IPS-NIHi7 (cell line): ENCODE measurements at regions not wholly inside any gene's neighbourhood (a gene's known extent, or its start where the extent isn't known, plus 50 kb on each side); places are given as distances from the start of the nearest gene placed in this dataset.
"Not testable (repeated sequence)": the region's sequence is repeated elsewhere in the genome, so short reads cannot be mapped to it uniquely, and the experiment has no call there.

Experiments
- DNase-seq: peaks from one replicate; pipeline ENCODE4 v3.0.0; 2012; ENCODE audit warnings: mixed read lengths; ENCODE audit errors: extremely low spot score

GRCh38 chr1:204780630-204781029 lies 90.0 kb upstream of the NFASC start:
- no peak for DNase-seq

DNA sequence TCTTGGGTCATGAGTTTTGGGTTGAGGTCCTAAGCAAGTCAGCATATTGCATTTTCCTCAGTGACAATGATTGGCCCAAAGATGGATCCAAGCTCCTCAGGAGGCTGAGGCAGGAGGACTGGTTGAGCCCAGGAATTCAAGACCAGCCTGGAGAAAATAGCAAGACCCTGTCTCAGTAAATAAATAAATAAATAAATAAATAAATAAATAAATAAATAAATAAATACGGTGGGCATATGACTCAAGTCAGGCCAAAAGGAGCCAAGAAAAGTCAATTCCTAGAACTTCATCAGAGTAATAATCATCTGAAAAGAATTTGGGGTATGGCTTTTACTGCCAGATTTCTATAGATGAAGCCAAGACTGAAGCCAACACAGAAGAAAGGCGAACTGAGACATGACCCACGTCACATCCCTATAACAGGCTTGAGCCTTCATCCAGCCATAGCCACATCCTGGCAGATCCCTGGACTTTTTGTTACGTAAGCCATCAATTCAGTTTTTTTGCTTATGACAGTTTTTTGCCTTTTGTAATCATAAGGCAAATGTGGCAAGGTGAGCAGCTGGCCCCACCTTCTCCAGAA lies 88.5 kb upstream of the NFASC start:
- no peak for DNase-seq

DNA sequence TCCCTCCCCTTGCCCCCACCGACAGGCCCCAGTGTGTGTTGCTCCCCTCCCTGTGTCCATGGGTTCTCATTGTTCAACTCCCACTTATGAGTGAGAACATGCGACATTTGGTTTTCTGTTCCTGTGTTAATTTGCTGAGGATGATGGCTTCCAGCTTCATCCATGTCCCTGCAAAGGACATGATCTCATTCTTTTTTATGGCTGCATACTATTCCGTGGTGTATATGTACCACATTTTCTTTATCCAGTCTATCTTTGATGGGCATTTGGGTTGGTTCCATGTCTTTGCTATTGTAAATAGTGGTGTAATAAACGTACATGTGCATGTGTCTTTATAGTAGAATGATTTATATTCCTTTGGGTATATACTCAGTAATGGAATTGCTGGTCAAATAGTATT lies 85.6 kb upstream of the NFASC start:
- DNase-seq, result not testable (repeated sequence)

DNA sequence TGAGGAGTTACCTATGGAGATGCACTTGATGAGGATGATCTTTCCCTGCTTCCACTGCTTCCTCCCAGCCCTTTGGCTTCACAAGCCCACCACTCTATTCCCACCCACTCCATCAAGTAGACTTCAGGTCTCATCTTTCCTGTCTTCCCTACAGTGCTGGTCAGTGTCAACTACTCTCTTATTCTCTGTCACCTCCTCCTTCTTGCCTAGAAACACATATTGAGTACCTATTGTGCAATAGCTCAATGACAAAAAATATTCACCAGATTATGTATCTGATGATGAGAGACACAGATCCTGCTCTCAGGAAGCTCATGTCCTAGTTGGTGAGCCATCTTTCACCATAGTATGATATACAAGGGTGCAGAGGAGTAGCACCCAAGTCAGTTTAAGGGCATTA lies 82.2 kb upstream of the NFASC start:
- DNase-seq, result no peak

GRCh38 chr1:204791453-204792353 lies 79.0 kb upstream of the NFASC start:
- DNase-seq, result peak; percentile 95

GRCh38 chr1:204792354-204792692 lies 78.3 kb upstream of the NFASC start:
- DNase-seq, result no peak

GRCh38 chr1:204793259-204793914 lies 77.3 kb upstream of the NFASC start:
- no peak for DNase-seq

DNA sequence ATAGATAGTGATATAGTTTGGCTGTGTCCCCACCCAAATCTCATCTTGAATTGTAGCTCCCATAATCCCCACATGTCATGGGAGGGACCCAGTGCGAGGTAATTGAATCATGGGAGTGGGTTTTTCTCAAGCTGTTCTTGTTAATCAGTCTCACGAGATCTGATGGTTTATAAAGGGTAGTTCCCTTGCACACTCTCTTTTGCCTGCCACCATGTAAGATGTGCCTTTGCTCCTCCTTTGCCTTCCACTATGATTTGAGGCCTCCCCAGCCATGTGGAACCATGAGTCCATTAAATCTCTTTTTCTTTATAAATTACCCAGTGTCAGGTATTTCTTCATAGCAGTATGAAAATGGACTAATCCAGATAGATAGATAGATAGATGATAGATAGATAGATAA lies 73.8 kb upstream of the NFASC start:
- DNase-seq, result not testable (repeated sequence)

GRCh38 chr1:204797401-204797800 lies 73.3 kb upstream of the NFASC start:
- no peak for DNase-seq

DNA sequence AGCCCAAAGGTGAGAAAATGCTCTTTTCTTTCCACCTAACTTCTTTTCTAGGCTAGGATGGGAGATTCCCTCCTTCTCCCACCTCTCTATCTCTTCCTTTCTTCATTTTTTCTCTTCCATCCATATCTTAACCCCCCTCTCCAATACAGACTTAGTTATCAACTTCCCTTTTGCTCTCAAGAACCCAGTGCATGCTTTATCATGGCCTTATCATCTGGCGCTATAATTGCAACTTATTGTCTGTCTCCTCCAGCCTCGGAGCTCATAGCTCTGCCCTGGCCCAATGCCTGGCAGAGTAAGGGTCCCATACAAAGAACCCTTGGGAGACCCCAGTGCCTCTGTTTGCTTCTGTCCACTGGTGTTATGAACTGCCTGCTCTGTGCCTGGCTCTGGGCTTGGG lies 71.0 kb upstream of the NFASC start:
- no peak for DNase-seq

- no peak for DNase-seq
Measured at GRCh38 chr1:204801211-204801610, 69.5 kb upstream of the NFASC start.

- no peak for DNase-seq
Measured at GRCh38 chr1:204802401-204803175, 68.1 kb upstream of the NFASC start.

DNA sequence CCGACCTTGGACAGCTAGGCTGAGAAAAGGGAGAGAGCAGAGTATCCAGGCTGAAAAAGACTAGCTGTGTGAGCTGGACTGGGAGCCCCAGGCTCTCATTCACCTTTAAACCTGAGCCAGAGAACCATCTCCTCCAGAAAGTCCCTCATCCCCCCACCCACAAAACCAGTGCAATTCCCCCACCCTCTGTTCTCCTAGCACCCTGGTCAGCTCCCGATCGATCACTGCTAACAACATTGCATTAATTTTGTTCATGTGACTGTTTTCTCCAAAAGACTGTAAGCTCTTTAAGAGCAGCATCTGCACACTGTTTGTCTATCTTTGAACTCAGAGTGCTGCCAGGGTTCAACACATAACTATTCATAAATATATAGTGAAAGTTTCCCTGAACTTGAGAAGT lies 67.1 kb upstream of the NFASC start:
- DNase-seq, result no peak

DNA sequence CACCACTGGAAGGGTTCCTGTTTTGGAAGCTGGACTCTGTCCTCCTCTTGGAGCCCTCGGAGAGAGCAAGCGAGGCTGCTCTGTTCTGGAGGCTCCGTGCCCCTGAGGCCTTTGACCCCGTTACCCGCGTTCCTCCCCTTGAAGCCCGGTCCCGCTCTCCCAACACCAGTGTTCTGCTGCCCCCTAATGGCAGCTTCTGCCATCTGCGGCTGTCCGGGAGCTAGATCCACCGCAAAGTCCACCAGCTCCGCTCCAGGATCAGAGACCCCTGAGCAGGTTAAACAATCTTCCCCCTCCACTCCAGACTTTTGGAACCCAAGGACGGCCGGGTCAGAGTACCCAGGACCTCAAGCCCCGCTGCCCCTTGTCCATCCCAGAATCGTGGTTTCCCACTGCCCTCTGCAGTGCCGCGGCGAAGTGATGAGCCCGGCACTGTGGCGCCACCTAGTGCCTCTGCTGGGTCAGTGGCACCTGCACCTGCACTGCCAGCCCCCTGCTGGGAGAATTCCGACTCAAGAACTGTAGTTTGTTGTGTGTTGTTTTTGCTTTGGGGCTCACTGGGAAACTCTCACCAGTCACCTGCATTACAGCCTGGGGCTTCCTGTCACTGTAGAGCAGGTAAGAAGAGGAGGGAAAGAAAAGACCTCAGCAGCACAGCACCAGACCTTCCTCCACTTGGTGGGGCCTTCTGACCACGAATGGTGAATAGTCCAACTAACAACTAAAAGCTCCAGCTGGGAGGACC lies 63.5 kb upstream of the NFASC start:
- DNase-seq, result peak; percentile 97

DNA sequence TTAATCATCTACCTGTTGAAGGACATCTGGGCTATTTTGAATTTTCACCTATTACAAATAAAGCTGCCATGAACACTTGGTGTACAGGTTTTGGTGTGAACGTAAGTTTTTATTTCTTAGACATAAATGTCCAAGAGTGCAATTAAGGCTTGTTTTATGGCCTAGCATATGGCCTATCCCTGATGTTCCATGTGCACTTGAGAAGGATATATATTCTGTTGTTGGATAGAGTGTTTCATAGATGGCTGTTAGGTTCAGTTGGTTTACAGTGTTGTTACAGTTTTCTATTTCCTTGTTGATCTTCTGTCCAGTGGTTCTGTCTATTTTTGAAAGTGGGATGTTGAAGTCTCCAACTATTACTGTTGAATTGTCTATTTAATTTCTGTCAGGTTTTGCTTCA lies 61.2 kb upstream of the NFASC start:
- DNase-seq, result no peak

DNA sequence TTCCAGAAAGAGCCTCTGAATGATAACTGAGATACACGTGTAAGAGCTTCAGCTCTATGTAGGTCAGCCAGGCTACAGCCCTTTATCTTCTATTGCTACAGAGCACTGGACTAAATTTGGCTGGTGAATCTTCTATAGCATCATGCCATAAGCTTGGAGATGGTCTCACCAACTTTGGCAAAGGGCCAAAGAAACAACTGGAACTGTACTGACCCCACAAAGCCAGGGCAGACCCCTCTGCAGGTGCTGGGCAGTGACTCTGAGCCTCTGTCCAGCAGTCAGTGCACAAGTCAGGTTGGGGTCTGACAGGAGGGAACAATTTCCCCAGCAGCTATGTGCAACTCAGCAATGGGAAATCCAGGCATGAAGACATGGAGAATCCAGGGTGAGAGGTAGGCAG lies 57.8 kb upstream of the NFASC start:
- no peak for DNase-seq

DNA sequence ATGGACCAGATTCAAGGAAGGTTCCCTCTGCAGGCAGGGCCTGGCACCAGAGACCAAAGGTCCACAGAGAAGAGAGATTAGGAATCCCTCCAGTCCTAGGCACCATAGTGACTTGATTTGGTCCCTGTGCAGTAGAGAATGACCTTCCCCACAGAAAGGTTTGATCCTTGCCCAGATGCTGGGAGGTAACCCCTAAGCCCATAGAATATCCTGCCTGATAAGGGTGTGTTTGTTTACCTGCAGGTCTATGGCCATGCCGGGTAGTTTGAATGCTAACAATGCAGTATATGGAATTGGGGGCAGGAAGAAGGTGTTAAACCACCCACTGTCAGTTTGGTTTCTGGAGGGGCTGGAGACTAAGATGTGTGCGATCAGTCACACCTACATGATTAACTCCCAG lies 57.1 kb upstream of the NFASC start:
- no peak for DNase-seq

DNA sequence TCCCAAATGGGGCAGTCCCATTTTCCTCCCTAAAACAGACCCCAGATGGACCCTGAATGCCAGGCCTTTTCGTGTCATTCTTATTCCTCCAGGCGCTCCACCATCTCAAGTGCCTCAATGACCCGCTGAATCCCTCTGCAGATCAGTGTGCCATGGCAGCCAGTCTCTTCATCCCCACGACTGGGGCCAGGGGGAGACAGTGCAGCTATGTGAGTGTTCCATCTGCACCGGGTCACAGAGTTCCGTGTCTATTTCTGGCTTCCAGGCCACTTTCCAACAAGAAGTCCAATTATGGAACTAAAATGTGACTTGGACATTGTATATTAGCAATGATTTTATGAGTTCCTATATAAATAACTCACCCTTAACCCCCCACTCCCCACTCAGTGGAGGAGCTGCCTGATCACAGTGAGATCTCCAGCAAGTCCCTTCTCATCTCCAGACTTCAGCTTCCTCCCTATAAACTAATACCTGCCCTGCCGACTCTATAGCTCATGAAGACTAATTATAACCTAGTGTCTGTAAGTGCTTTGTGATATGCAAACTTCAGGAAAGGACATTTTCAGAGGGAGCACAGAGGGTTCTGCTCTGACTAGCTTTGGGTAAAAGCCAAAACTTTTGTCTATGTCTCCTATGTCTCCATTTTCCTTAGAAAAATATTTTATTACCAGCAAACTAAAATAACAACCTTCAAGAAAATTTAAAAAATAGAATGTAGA lies 56.3 kb upstream of the NFASC start:
- DNase-seq, result no peak

- DNase-seq, result no peak
Measured at GRCh38 chr1:204817341-204817740, 53.3 kb upstream of the NFASC start.

DNA sequence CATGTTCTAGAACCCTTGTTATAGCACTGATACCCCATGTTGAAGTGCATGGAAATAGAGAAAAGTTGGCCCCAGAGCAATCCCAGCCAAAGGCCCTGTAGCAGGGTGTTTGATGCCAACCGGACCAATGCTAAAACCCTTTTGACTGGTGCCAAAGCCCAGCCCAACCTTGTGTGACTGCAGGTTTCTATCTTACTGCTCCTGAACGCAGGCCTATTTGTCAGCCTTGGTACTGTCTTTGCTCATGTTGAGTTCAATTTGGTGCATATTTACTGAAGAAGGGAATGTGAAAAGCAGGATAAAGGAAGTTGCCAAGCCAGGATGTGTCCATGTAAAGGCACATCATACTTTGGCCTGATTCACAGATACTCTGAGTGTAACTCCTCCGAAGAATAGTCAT lies 51.7 kb upstream of the NFASC start:
- DNase-seq, result no peak

- DNase-seq, result no peak
Measured at GRCh38 chr1:204819495-204819894, 51.2 kb upstream of the NFASC start.
